HepG2 (cell line): ENCODE measurements at regions not wholly inside any gene's neighbourhood (a gene's known extent, or its start where the extent isn't known, plus 50 kb on each side); places are given as distances from the start of the nearest gene placed in this dataset.

ENCODE experiments used
- ARNT2 ChIP-seq: sonication (generic); formaldehyde crosslinking; IDR thresholded peaks from 2 replicates; pipeline ENCODE4 v1.8.0; 2022; ENCODE audit warnings: mild to moderate bottlenecking, low read depth, missing genetic modification reagents, moderate library complexity
- HNRNPH1 ChIP-seq: fragments of 200-400 bp; formaldehyde crosslinking; optimal IDR thresholded peaks from 2 replicates; pipeline ENCODE3; 2017; ENCODE audit warnings: mild to moderate bottlenecking, low read depth, low read length
- NFRKB ChIP-seq: fragments of 450-650 bp; IDR thresholded peaks from 2 replicates; pipeline ENCODE4 v1.6.1; 2017
- ZC3H13 ChIP-seq: sonication (generic); formaldehyde crosslinking; IDR thresholded peaks from 2 replicates; pipeline ENCODE4 v1.8.1; 2023; ENCODE audit warnings: mild to moderate bottlenecking, missing genetic modification reagents, moderate library complexity
- ZNF431 ChIP-seq: sonication (generic); formaldehyde crosslinking; IDR thresholded peaks from 2 replicates; pipeline ENCODE4 v1.9.0; 2022; ENCODE audit warnings: missing genetic modification reagents, low read depth, mild to moderate bottlenecking, borderline replicate concordance
- ZNF557 ChIP-seq: sonication (generic); formaldehyde crosslinking; IDR thresholded peaks from 2 replicates; pipeline ENCODE4 v1.4.0; 2020; ENCODE audit warnings: missing genetic modification reagents
- ZNF747 ChIP-seq: sonication (generic); formaldehyde crosslinking; IDR thresholded peaks from 2 replicates; pipeline ENCODE4 v1.8.1; 2023; ENCODE audit warnings: missing genetic modification reagents, mild to moderate bottlenecking, borderline replicate concordance
- TF ChIP-seq, protein P1 (sequence below): sonication (generic); formaldehyde crosslinking; IDR thresholded peaks from 2 replicates; pipeline ENCODE4 v1.4.0; 2020; ENCODE audit warnings: missing genetic modification reagents, borderline replicate concordance
- TF ChIP-seq, protein P2 (sequence below): sonication (generic); formaldehyde crosslinking; IDR thresholded peaks from 2 replicates; pipeline ENCODE4 v1.8.1; 2023; ENCODE audit warnings: missing genetic modification reagents, mild to moderate bottlenecking, borderline replicate concordance
- TF ChIP-seq, protein P3 (sequence below): IDR thresholded peaks from 2 replicates; pipeline ENCODE4 v1.6.1; 2012; ENCODE audit warnings: low read depth, low read length, improper control_type of control experiment
- TF ChIP-seq, protein P4 (sequence below): sonication (generic); formaldehyde crosslinking; IDR thresholded peaks from 2 replicates; pipeline ENCODE4 v1.8.1; 2023; ENCODE audit warnings: mild to moderate bottlenecking, moderate library complexity, missing genetic modification reagents
- TF ChIP-seq, protein P5 (sequence below): sonication (generic); formaldehyde crosslinking; IDR thresholded peaks from 2 replicates; pipeline ENCODE4 v1.4.0; 2020; ENCODE audit warnings: missing genetic modification reagents

DNA sequence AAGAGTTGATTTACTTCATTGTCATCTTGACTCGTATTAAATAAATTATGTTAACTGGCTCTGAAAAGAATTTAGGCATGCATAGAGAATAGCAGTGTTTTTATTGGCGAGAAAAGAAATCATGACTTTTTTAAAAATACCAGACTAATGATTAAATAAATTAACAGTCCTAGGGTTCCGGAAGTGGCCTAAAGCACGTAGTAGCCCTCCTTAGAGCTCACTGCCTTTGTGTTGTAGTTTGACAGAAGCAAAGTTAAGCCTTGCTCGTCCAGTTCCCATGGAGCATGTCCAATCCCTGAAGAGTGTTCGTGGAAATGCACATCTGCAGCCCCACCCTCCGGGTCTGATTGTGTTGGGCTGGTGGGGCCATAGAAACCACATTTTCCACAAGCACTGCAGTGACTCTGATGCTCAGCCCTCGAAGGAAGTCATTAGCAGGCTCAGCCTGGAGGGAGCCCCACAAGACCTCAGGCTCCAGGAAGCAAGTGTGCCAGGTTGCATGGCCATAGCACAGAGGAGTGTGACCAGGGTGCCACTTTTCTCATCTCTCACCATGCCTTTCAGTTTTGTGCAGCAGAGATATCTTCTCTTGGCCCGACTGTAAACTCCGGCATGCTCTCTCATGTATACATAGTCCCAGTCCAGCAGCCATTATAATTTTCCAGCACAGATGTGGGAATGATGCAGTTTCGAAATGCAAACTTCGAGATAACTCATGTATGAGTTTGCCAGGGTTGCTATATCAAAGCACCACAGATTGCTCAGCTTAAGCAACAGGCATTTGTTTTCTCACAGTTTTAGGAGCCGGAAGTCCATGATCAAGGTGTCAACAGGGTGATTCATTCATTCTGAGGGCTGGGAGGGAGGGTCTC lies 188.6 kb upstream of the SH3BP4 start (continued):
- TF ChIP-seq, protein P1, sequence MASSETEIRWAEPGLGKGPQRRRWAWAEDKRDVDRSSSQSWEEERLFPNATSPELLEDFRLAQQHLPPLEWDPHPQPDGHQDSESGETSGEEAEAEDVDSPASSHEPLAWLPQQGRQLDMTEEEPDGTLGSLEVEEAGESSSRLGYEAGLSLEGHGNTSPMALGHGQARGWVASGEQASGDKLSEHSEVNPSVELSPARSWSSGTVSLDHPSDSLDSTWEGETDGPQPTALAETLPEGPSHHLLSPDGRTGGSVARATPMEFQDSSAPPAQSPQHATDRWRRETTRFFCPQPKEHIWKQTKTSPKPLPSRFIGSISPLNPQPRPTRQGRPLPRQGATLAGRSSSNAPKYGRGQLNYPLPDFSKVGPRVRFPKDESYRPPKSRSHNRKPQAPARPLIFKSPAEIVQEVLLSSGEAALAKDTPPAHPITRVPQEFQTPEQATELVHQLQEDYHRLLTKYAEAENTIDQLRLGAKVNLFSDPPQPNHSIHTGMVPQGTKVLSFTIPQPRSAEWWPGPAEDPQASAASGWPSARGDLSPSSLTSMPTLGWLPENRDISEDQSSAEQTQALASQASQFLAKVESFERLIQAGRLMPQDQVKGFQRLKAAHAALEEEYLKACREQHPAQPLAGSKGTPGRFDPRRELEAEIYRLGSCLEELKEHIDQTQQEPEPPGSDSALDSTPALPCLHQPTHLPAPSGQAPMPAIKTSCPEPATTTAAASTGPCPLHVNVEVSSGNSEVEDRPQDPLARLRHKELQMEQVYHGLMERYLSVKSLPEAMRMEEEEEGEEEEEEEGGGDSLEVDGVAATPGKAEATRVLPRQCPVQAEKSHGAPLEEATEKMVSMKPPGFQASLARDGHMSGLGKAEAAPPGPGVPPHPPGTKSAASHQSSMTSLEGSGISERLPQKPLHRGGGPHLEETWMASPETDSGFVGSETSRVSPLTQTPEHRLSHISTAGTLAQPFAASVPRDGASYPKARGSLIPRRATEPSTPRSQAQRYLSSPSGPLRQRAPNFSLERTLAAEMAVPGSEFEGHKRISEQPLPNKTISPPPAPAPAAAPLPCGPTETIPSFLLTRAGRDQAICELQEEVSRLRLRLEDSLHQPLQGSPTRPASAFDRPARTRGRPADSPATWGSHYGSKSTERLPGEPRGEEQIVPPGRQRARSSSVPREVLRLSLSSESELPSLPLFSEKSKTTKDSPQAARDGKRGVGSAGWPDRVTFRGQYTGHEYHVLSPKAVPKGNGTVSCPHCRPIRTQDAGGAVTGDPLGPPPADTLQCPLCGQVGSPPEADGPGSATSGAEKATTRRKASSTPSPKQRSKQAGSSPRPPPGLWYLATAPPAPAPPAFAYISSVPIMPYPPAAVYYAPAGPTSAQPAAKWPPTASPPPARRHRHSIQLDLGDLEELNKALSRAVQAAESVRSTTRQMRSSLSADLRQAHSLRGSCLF (CRISPR knock-in tag) = no peak
- TF ChIP-seq, protein P2, sequence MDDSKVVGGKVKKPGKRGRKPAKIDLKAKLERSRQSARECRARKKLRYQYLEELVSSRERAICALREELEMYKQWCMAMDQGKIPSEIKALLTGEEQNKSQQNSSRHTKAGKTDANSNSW = no peak
- TF ChIP-seq ZNF431 (CRISPR knock-in tag) (no peak), HNRNPH1 (no peak), NFRKB (no peak), ZC3H13 (CRISPR knock-in tag) (no peak), ZNF747 (CRISPR knock-in tag) (no peak), ZNF557 (CRISPR knock-in tag) (no peak), ARNT2 (no peak)
- TF ChIP-seq, protein P3, sequence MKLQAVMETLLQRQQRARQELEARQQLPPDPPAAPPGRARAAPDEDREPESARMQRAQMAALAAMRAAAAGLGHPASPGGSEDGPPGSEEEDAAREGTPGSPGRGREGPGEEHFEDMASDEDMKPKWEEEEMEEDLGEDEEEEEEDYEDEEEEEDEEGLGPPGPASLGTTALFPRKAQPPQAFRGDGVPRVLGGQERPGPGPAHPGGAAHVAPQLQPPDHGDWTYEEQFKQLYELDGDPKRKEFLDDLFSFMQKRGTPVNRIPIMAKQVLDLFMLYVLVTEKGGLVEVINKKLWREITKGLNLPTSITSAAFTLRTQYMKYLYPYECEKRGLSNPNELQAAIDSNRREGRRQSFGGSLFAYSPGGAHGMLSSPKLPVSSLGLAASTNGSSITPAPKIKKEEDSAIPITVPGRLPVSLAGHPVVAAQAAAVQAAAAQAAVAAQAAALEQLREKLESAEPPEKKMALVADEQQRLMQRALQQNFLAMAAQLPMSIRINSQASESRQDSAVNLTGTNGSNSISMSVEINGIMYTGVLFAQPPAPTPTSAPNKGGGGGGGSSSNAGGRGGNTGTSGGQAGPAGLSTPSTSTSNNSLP = peak; percentile 82
- TF ChIP-seq, protein P4, sequence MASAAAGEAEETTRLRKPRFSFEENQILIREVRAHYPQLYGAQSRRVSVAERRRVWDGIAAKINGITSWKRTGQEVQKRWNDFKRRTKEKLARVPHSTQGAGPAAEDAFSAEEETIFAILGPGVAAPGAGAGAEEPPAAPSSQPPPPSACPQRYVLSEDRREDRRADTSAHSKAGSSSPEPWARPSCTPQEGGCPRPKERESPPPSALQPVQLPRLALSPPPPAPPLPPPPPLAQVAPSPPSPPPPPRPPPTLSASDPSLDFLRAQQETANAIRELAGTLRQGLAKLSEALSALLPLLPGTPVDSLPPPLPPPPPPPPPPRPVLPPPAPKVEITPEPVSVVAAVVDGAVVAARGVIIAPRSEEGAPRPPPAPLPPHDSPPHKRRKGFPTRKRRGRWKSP = no peak
- TF ChIP-seq, protein P5, sequence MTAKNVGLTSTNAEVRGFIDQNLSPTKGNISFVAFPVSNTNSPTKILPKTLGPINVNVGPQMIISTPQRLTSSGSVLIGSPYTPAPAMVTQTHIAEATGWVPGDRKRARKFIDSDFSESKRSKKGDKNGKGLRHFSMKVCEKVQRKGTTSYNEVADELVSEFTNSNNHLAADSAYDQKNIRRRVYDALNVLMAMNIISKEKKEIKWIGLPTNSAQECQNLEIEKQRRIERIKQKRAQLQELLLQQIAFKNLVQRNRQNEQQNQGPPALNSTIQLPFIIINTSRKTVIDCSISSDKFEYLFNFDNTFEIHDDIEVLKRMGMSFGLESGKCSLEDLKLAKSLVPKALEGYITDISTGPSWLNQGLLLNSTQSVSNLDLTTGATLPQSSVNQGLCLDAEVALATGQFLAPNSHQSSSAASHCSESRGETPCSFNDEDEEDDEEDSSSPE (CRISPR knock-in tag) = no peak
